ENCODE measurements at regions not wholly inside any gene's neighbourhood (a gene's known extent, or its start where the extent isn't known, plus 50 kb on each side); places are given as distances from the start of the nearest gene placed in this dataset.

GRCh38 chr5:90141984-90142383 is 267.6 kb downstream of the CETN3 start:
- no peaks in the 10 kb centered on the region for H3K9me3 ChIP-seq (ENCODE audit: control insufficient read depth in 1 of 2, low read length in 2 of 2)
- H3K4me1 ChIP-seq (ENCODE audit: control insufficient read depth in 1 of 2, insufficient read depth in 2 of 2, low read length in 2 of 2): no peaks in the 10 kb centered on the region
- no peak overlapping the region for H3K27ac ChIP-seq (ENCODE audit: low read depth, low read length)
- H3K36me3 ChIP-seq (ENCODE audit: control insufficient read depth in 1 of 2, insufficient read depth in 2 of 2, low read length in 2 of 2): no peaks in the 10 kb centered on the region
- no peaks in the 10 kb centered on the region for H3K27me3 ChIP-seq (ENCODE audit: control insufficient read depth in 1 of 2, insufficient read depth in 2 of 2, low read length in 2 of 2)
- no peak overlapping the region for H3K9ac ChIP-seq (ENCODE audit: low read depth in 1 of 2, low read length in 2 of 2)
- H3K4me3 ChIP-seq (ENCODE audit: low read depth in 1 of 2, low read length in 2 of 2): no peak overlapping the region

- no peaks in the 10 kb centered on the region for H3K27me3 ChIP-seq (ENCODE audit: control insufficient read depth in 1 of 2, insufficient read depth in 2 of 2, low read length in 2 of 2)
- H3K27ac ChIP-seq (ENCODE audit: low read depth, low read length): no peak overlapping the region
Measured at GRCh38 chr5:90136952-90137528, 272.5 kb downstream of the CETN3 start.

GRCh38 chr5:90135779-90136378 is 273.7 kb downstream of the CETN3 start:
- H3K27ac ChIP-seq (ENCODE audit: low read depth, low read length): no peak overlapping the region
- H3K4me3 ChIP-seq (ENCODE audit: low read depth in 1 of 2, low read length in 2 of 2): no peak overlapping the region
- no peak overlapping the region for H3K9ac ChIP-seq (ENCODE audit: low read depth in 1 of 2, low read length in 2 of 2)
- H3K9me3 ChIP-seq (ENCODE audit: control insufficient read depth in 1 of 2, low read length in 2 of 2): no peaks in the 10 kb centered on the region
- no peaks in the 10 kb centered on the region for H3K36me3 ChIP-seq (ENCODE audit: control insufficient read depth in 1 of 2, insufficient read depth in 2 of 2, low read length in 2 of 2)
- no peaks in the 10 kb centered on the region for H3K27me3 ChIP-seq (ENCODE audit: control insufficient read depth in 1 of 2, insufficient read depth in 2 of 2, low read length in 2 of 2)
- no peaks in the 10 kb centered on the region for H3K4me1 ChIP-seq (ENCODE audit: control insufficient read depth in 1 of 2, insufficient read depth in 2 of 2, low read length in 2 of 2)

More at GRCh38 chr5:90136952-90137528, 272.5 kb downstream of the CETN3 start:
- Histone ChIP-seq H3K4me1 (ENCODE audit: control insufficient read depth in 1 of 2, insufficient read depth in 2 of 2, low read length in 2 of 2) (no peaks in the 10 kb centered on the region), H3K4me3 (ENCODE audit: low read depth in 1 of 2, low read length in 2 of 2) (no peak overlapping the region), H3K9ac (ENCODE audit: low read depth in 1 of 2, low read length in 2 of 2) (no peak overlapping the region), H3K9me3 (ENCODE audit: control insufficient read depth in 1 of 2, low read length in 2 of 2) (no peaks in the 10 kb centered on the region), H3K36me3 (ENCODE audit: control insufficient read depth in 1 of 2, insufficient read depth in 2 of 2, low read length in 2 of 2) (no peaks in the 10 kb centered on the region)

- no peaks in the 10 kb centered on the region for H3K27me3 ChIP-seq (ENCODE audit: control insufficient read depth in 1 of 2, insufficient read depth in 2 of 2, low read length in 2 of 2)
- no peaks in the 10 kb centered on the region for H3K9me3 ChIP-seq (ENCODE audit: control insufficient read depth in 1 of 2, low read length in 2 of 2)
- H3K4me1 ChIP-seq (ENCODE audit: control insufficient read depth in 1 of 2, insufficient read depth in 2 of 2, low read length in 2 of 2): no peaks in the 10 kb centered on the region
- no peaks in the 10 kb centered on the region for H3K36me3 ChIP-seq (ENCODE audit: control insufficient read depth in 1 of 2, insufficient read depth in 2 of 2, low read length in 2 of 2)
- H3K27ac ChIP-seq (ENCODE audit: low read depth, low read length): no peak overlapping the region
- H3K9ac ChIP-seq (ENCODE audit: low read depth in 1 of 2, low read length in 2 of 2): no peak overlapping the region
- H3K4me3 ChIP-seq (ENCODE audit: low read depth in 1 of 2, low read length in 2 of 2): no peak overlapping the region
Measured at GRCh38 chr5:90134892-90135291, 274.7 kb downstream of the CETN3 start.

- Histone ChIP-seq H3K9me3 (ENCODE audit: control insufficient read depth in 1 of 2, low read length in 2 of 2) (no peaks in the 10 kb centered on the region), H3K9ac (ENCODE audit: low read depth in 1 of 2, low read length in 2 of 2) (no peak overlapping the region), H3K36me3 (ENCODE audit: control insufficient read depth in 1 of 2, insufficient read depth in 2 of 2, low read length in 2 of 2) (no peaks in the 10 kb centered on the region), H3K4me3 (ENCODE audit: low read depth in 1 of 2, low read length in 2 of 2) (no peak overlapping the region), H3K27me3 (ENCODE audit: control insufficient read depth in 1 of 2, insufficient read depth in 2 of 2, low read length in 2 of 2) (no peaks in the 10 kb centered on the region), H3K27ac (ENCODE audit: low read depth, low read length) (no peak overlapping the region), H3K4me1 (ENCODE audit: control insufficient read depth in 1 of 2, insufficient read depth in 2 of 2, low read length in 2 of 2) (no peaks in the 10 kb centered on the region)
Measured at GRCh38 chr5:90134381-90134780, 275.2 kb downstream of the CETN3 start.

- Histone ChIP-seq H3K36me3 (ENCODE audit: control insufficient read depth in 1 of 2, insufficient read depth in 2 of 2, low read length in 2 of 2) (no peaks in the 10 kb centered on the region), H3K4me1 (ENCODE audit: control insufficient read depth in 1 of 2, insufficient read depth in 2 of 2, low read length in 2 of 2) (no peaks in the 10 kb centered on the region), H3K4me3 (ENCODE audit: low read depth in 1 of 2, low read length in 2 of 2) (no peak overlapping the region), H3K27ac (ENCODE audit: low read depth, low read length) (no peak overlapping the region), H3K27me3 (ENCODE audit: control insufficient read depth in 1 of 2, insufficient read depth in 2 of 2, low read length in 2 of 2) (no peaks in the 10 kb centered on the region), H3K9me3 (ENCODE audit: control insufficient read depth in 1 of 2, low read length in 2 of 2) (no peaks in the 10 kb centered on the region), H3K9ac (ENCODE audit: low read depth in 1 of 2, low read length in 2 of 2) (no peak overlapping the region)
Measured at GRCh38 chr5:90133941-90134340, 275.6 kb downstream of the CETN3 start.

GRCh38 chr5:90131383-90132133 is 278.0 kb downstream of the CETN3 start:
- no peaks in the 10 kb centered on the region for H3K36me3 ChIP-seq (ENCODE audit: control insufficient read depth in 1 of 2, insufficient read depth in 2 of 2, low read length in 2 of 2)
- no peaks in the 10 kb centered on the region for H3K4me1 ChIP-seq (ENCODE audit: control insufficient read depth in 1 of 2, insufficient read depth in 2 of 2, low read length in 2 of 2)
- H3K27me3 ChIP-seq (ENCODE audit: control insufficient read depth in 1 of 2, insufficient read depth in 2 of 2, low read length in 2 of 2): no peaks in the 10 kb centered on the region
- H3K4me3 ChIP-seq (ENCODE audit: low read depth in 1 of 2, low read length in 2 of 2): no peak overlapping the region
- no peak overlapping the region for H3K27ac ChIP-seq (ENCODE audit: low read depth, low read length)
- no peaks in the 10 kb centered on the region for H3K9me3 ChIP-seq (ENCODE audit: control insufficient read depth in 1 of 2, low read length in 2 of 2)
- no peak overlapping the region for H3K9ac ChIP-seq (ENCODE audit: low read depth in 1 of 2, low read length in 2 of 2)

GRCh38 chr5:90128551-90128950 is 281.0 kb downstream of the CETN3 start:
- no peak overlapping the region for H3K4me3 ChIP-seq (ENCODE audit: low read depth in 1 of 2, low read length in 2 of 2)
- H3K4me1 ChIP-seq (ENCODE audit: control insufficient read depth in 1 of 2, insufficient read depth in 2 of 2, low read length in 2 of 2): no peaks in the 10 kb centered on the region
- no peak overlapping the region for H3K9ac ChIP-seq (ENCODE audit: low read depth in 1 of 2, low read length in 2 of 2)
- no peaks in the 10 kb centered on the region for H3K9me3 ChIP-seq (ENCODE audit: control insufficient read depth in 1 of 2, low read length in 2 of 2)
- no peak overlapping the region for H3K27ac ChIP-seq (ENCODE audit: low read depth, low read length)
- H3K36me3 ChIP-seq (ENCODE audit: control insufficient read depth in 1 of 2, insufficient read depth in 2 of 2, low read length in 2 of 2): no peaks in the 10 kb centered on the region
- no peaks in the 10 kb centered on the region for H3K27me3 ChIP-seq (ENCODE audit: control insufficient read depth in 1 of 2, insufficient read depth in 2 of 2, low read length in 2 of 2)

- Histone ChIP-seq H3K9me3 (ENCODE audit: control insufficient read depth in 1 of 2, low read length in 2 of 2) (no peaks in the 10 kb centered on the region), H3K27me3 (ENCODE audit: control insufficient read depth in 1 of 2, insufficient read depth in 2 of 2, low read length in 2 of 2) (no peaks in the 10 kb centered on the region), H3K4me1 (ENCODE audit: control insufficient read depth in 1 of 2, insufficient read depth in 2 of 2, low read length in 2 of 2) (no peaks in the 10 kb centered on the region), H3K27ac (ENCODE audit: low read depth, low read length) (no peak overlapping the region), H3K36me3 (ENCODE audit: control insufficient read depth in 1 of 2, insufficient read depth in 2 of 2, low read length in 2 of 2) (no peaks in the 10 kb centered on the region), H3K4me3 (ENCODE audit: low read depth in 1 of 2, low read length in 2 of 2) (no peak overlapping the region), H3K9ac (ENCODE audit: low read depth in 1 of 2, low read length in 2 of 2) (no peak overlapping the region)
Measured at GRCh38 chr5:90119531-90119971, 290.0 kb downstream of the CETN3 start.

- Histone ChIP-seq H3K9ac (ENCODE audit: low read depth in 1 of 2, low read length in 2 of 2) (no peak overlapping the region), H3K27me3 (ENCODE audit: control insufficient read depth in 1 of 2, insufficient read depth in 2 of 2, low read length in 2 of 2) (no peaks in the 10 kb centered on the region), H3K9me3 (ENCODE audit: control insufficient read depth in 1 of 2, low read length in 2 of 2) (no peaks in the 10 kb centered on the region), H3K4me1 (ENCODE audit: control insufficient read depth in 1 of 2, insufficient read depth in 2 of 2, low read length in 2 of 2) (no peaks in the 10 kb centered on the region), H3K4me3 (ENCODE audit: low read depth in 1 of 2, low read length in 2 of 2) (no peak overlapping the region), H3K36me3 (ENCODE audit: control insufficient read depth in 1 of 2, insufficient read depth in 2 of 2, low read length in 2 of 2) (no peaks in the 10 kb centered on the region), H3K27ac (ENCODE audit: low read depth, low read length) (no peak overlapping the region)
Measured at GRCh38 chr5:90117005-90117404, 292.6 kb downstream of the CETN3 start.
